Activated CD4-positive, alpha-beta T cell treated with anti-CD3 and anti-CD28 coated beads for 36 hours (primary cell): ENCODE measurements at regions not wholly inside any gene's neighbourhood (a gene's known extent, or its start where the extent isn't known, plus 50 kb on each side); places are given as distances from the start of the nearest gene placed in this dataset.
"Not testable (repeated sequence)": the region's sequence is repeated elsewhere in the genome, so short reads cannot be mapped to it uniquely, and the experiment has no call there.

ENCODE experiments used
- ATAC-seq: fragments of 200-7000 bp; cut with Tn5 transposase; one replicate; pipeline ENCODE4 v1.10.0; 2021; ENCODE audit warnings: mild to moderate bottlenecking, moderate library complexity
- CTCF ChIA-PET: fragments of 350-600 bp; sonication (Branson Sonifier 250); formaldehyde crosslinking; loops from one replicate; lab custom pipeline; 2021; ENCODE audit warnings: antibody characterized with exemption; lab: Charles Lee
- POLR2A ChIA-PET: fragments of 350-600 bp; sonication (Branson Sonifier 250); formaldehyde crosslinking; loops from one replicate; lab custom pipeline; 2021; ENCODE audit warnings: antibody characterized with exemption, inconsistent platforms; lab: Charles Lee
- DNase-seq: peaks from one replicate; pipeline ENCODE4 v3.0.0-alpha.2; 2020
- H3K27ac Mint-ChIP-seq: one replicate; pipeline ENCODE4 v1.8.0; 2021; ENCODE audit warnings: mixed read lengths
- H3K27me3 Mint-ChIP-seq: one replicate; pipeline ENCODE4 v1.8.0; 2021; ENCODE audit warnings: mixed read lengths
- H3K36me3 Mint-ChIP-seq: one replicate; pipeline ENCODE4 v1.8.0; 2021; ENCODE audit warnings: low read depth, mixed read lengths
- H3K4me1 Mint-ChIP-seq: one replicate; pipeline ENCODE4 v1.8.0; 2021; ENCODE audit warnings: mixed read lengths
- H3K4me3 Mint-ChIP-seq: one replicate; pipeline ENCODE4 v1.8.0; 2021; ENCODE audit warnings: mild to moderate bottlenecking, moderate library complexity, mixed read lengths
- H3K9me3 Mint-ChIP-seq: one replicate; pipeline ENCODE4 v1.8.0; 2021; ENCODE audit warnings: low read depth, mixed read lengths
- intact Hi-C, 2 experiments: fragments of 100-400 bp; cut with DNase I in 1 of 2; cut with micrococcal nuclease in 1 of 2; formaldehyde crosslinking; loops; one replicate each; pipeline versions ENCODE4 v1.14.2 to v1.15.1; 2022 to 2024; cut with DNase I, micrococcal nuclease

- H3K9me3 Mint-ChIP-seq, result no peaks in the 10 kb centered on the region
- ChIA-PET POLR2A (no interaction called here), CTCF (interaction anchor here (0.7 to 2.0 kb wide), 4 partner anchors 12 to 621 kb away, joined by 3 to 5 read pairs (median 4); no protein-coding TSS in a partner anchor)
- no peak for DNase-seq
- peaks cover 4% of the 10 kb centered on the region for H3K27me3 Mint-ChIP-seq
- ATAC-seq, result no peak
- H3K4me1 Mint-ChIP-seq, result no peaks in the 10 kb centered on the region
- intact Hi-C loops, result no loop called here
- H3K27ac Mint-ChIP-seq, result no peak overlapping the region
- H3K36me3 Mint-ChIP-seq, result no peaks in the 10 kb centered on the region
- no peak overlapping the region for H3K4me3 Mint-ChIP-seq
Observed at GRCh38 chr3:185995352-185995751, 57.5 kb upstream of the TRA2B start.

DNA sequence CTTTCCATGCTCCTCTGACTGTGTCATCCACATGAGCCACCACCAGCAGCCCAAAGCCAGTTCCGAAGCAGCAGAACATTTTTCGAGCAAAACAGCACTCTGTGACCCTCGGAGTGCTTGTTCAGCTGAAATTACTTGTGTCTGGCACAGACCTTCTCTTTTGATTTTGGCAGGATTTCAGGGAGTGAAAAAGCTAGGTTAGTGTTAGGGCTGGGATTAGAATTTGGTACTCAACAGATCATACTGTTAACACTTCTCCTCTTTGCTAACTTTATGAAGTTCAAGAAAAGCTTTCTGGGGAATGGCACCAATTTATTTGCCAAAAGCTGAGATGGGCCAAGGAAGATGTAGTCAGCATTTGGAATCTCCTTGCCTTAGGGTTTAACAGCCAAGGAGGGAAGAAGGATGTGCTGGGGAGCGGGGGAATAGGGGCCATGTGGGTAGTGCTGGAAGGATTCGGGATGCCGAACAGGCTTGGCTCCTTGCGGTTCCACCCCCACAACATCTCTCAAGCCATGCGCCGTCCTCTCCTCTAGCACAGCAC is 55.1 kb upstream of the TRA2B start:
- no peaks in the 10 kb centered on the region for H3K9me3 Mint-ChIP-seq
- no peaks in the 10 kb centered on the region for H3K27me3 Mint-ChIP-seq
- POLR2A ChIA-PET, result no interaction called here

GRCh38 chr3:185990995-185991394 is 53.2 kb upstream of the TRA2B start:
- H3K36me3 Mint-ChIP-seq, H3K4me3 Mint-ChIP-seq, H3K27me3 Mint-ChIP-seq, ATAC-seq, DNase-seq, intact Hi-C loops, H3K27ac Mint-ChIP-seq, H3K9me3 Mint-ChIP-seq, H3K4me1 Mint-ChIP-seq: not testable (repeated sequence)
- ChIA-PET POLR2A (interaction anchor here (1.5 kb wide), 1 partner anchor 80 kb away, joined by 4 read pairs; no protein-coding TSS in a partner anchor), CTCF (interaction anchor here (1.1 to 1.6 kb wide), 2 partner anchors 18 to 47 kb away, joined by 3 to 6 read pairs; no protein-coding TSS in a partner anchor)

More for the DNA sequence above, 55.1 kb upstream of the TRA2B start:
- no peak for DNase-seq
- Mint-ChIP-seq H3K36me3 (no peaks in the 10 kb centered on the region), H3K4me3 (no peak overlapping the region), H3K4me1 (no peaks in the 10 kb centered on the region), H3K27ac (no peak overlapping the region)
- intact Hi-C loops, result no loop called here
- CTCF ChIA-PET, result interaction anchor here (0.5 to 1.1 kb wide), 3 partner anchors 10 to 90 kb away, joined by 3 read pairs; no protein-coding TSS in a partner anchor
- no peak for ATAC-seq

DNA sequence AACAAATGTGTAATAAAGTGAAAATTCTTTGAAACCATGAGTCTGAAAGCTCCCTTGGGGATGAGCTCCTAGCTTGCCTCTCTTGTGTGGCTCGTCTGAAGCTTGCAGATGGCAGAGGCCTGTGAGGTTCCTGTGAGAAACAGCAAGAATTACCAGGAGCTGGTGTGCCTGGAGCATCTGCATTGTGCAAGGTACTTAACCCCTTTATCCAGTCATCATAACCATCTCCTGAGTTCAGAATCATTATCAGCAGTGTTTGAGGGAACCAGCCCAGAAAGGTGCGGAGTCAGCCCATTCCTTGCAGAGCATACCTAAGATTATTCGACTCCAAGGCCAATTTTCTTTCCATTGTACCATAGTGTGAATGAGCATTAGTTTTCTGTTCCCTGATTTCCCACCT is 51.7 kb upstream of the TRA2B start:
- Mint-ChIP-seq H3K4me1 (no peaks in the 10 kb centered on the region), H3K4me3 (no peak overlapping the region), H3K27me3 (no peaks in the 10 kb centered on the region), H3K9me3 (no peaks in the 10 kb centered on the region), H3K36me3 (no peaks in the 10 kb centered on the region), H3K27ac (no peak overlapping the region)
- no peak for ATAC-seq
- CTCF ChIA-PET, result interaction anchor here (1.0 to 2.4 kb wide), 4 partner anchors 11 to 628 kb away, joined by 4 to 6 read pairs (median 6); no protein-coding TSS in a partner anchor
- DNase-seq, result no peak
- intact Hi-C loops, result no loop called here
- POLR2A ChIA-PET, result no interaction called here

DNA sequence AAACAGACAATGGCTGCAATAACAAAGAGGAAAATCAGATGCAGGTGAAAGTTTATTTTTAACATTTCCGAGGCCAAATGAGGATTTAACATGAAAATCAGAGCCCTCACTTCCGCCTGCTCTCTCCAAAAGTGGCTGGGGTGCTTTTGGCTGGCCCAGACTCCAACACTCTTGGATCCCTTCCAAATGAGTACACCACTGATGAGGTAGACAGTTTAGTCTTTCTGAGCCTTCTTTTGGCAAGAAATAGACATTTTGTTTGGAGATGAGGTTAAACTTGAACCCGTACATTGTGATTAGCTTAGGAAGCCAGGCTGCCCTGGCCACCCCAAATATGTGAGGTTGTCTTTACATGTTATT is 51.0 kb upstream of the TRA2B start:
- H3K36me3 Mint-ChIP-seq, result no peaks in the 10 kb centered on the region
- ChIA-PET POLR2A (no interaction called here), CTCF (interaction anchor here (0.6 to 2.4 kb wide), 3 partner anchors 10 to 628 kb away, joined by 4 to 6 read pairs (median 5); no protein-coding TSS in a partner anchor)
- H3K27me3 Mint-ChIP-seq, result no peaks in the 10 kb centered on the region
- H3K27ac Mint-ChIP-seq, result no peak overlapping the region
- no peak for ATAC-seq
- no peaks in the 10 kb centered on the region for H3K9me3 Mint-ChIP-seq
- intact Hi-C loops, result no loop called here
- H3K4me3 Mint-ChIP-seq, result no peak overlapping the region
- no peaks in the 10 kb centered on the region for H3K4me1 Mint-ChIP-seq
- no peak for DNase-seq

DNA sequence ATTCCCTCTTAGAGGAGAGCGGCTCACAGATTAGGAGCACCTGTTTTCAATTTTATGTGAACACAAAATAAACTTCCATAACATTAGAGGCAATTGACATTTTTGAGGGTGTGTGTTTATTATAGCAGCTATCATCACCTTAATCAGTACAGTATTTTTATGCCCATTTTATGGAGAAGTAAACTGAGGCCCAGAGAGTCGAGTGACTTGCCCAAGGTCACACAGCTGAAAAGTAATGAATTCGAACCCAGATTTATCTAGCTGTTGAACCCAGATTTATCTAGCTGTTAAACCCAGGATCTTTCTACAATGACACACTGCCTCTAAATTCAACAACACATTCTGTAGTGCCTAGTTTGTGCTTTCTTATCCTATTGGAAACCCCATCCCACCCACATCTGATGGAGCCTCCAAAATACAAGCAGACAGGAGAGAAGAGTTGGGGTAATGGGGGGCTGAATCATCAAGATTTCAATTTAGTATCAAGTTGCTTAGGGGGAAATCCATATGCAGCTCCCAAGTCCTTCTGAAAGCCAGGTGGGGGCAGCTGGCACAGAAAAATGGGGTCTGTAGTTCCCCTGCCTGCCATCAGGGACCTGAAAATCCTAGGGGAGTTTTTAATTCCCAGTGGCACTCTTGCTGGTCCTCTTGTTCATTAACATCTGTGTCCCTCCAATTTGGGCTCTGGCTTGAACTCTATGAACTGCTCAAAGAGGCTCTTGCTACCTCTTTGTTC is 50.4 kb upstream of the TRA2B start:
- ATAC-seq, result no peak
- no peaks in the 10 kb centered on the region for H3K36me3 Mint-ChIP-seq
- H3K4me3 Mint-ChIP-seq, result no peak overlapping the region
- H3K27ac Mint-ChIP-seq, result no peak overlapping the region
- peaks cover 3% of the 10 kb centered on the region for H3K4me1 Mint-ChIP-seq
- no peak for DNase-seq
- H3K27me3 Mint-ChIP-seq, result peaks cover 4% of the 10 kb centered on the region
- intact Hi-C loops, result no loop called here
- POLR2A ChIA-PET, result no interaction called here
- no peaks in the 10 kb centered on the region for H3K9me3 Mint-ChIP-seq
- CTCF ChIA-PET, result interaction anchor here (0.6 to 2.4 kb wide), 7 partner anchors 9 to 629 kb away, joined by 3 to 6 read pairs (median 4); no protein-coding TSS in a partner anchor
